ENCODE measurements at regions not wholly inside any gene's neighbourhood (a gene's known extent, or its start where the extent isn't known, plus 50 kb on each side); places are given as distances from the start of the nearest gene placed in this dataset.

DNA sequence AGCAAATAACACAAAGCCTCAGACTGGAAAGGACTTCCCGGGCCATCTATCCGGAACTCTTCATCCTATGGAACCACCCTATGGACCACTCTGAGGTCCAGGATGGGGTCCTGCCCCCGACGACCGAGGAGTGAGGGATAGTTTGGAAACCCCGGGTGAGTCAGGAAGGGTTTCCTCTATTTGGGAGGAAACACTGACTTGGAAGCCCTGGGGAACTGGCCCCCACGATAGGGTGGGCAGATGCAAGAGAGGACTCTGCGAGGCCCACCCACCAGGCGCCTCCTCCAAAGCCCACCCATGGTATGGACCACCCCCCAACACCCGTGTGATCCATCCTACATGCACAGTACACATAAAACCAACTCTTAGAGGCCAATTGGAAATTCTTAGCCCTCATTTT is 69.4 kb downstream of the CPN2 start:
- Histone ChIP-seq H3K4me1 (ENCODE audit: control insufficient read depth, insufficient read depth, low read length) (no peaks in the 10 kb centered on the region; the same call in 1 of the 2 replicates), H3K4me3 (ENCODE audit: low read depth, low read length) (no peak overlapping the region), H3K9me3 (ENCODE audit: control insufficient read depth, insufficient read depth, low read depth, low read length) (no peaks in the 10 kb centered on the region), H3K27ac (ENCODE audit: extremely low read depth, low read depth, low read length) (no peak overlapping the region), H3K36me3 (ENCODE audit: control insufficient read depth in 2 of 2, insufficient read depth in 1 of 2, low read length in 2 of 2) (no peaks in the 10 kb centered on the region)
- no peak for TF ChIP-seq OVOL3 (tag by site-specific recombination; IDR thresholded peaks at IDR 0.05)
- no peak for TF ChIP-seq ZNF747 (tag by site-specific recombination; IDR thresholded peaks at IDR 0.05)
- no peak for TF ChIP-seq ZNF549 (tag by site-specific recombination; IDR thresholded peaks at IDR 0.05)
- no peak for TF ChIP-seq ZNF433 (tag by site-specific recombination; IDR thresholded peaks at IDR 0.05; ENCODE audit: low read depth)
- ChIA-PET POLR2A (no interaction called here), CTCF (no interaction called here)

DNA sequence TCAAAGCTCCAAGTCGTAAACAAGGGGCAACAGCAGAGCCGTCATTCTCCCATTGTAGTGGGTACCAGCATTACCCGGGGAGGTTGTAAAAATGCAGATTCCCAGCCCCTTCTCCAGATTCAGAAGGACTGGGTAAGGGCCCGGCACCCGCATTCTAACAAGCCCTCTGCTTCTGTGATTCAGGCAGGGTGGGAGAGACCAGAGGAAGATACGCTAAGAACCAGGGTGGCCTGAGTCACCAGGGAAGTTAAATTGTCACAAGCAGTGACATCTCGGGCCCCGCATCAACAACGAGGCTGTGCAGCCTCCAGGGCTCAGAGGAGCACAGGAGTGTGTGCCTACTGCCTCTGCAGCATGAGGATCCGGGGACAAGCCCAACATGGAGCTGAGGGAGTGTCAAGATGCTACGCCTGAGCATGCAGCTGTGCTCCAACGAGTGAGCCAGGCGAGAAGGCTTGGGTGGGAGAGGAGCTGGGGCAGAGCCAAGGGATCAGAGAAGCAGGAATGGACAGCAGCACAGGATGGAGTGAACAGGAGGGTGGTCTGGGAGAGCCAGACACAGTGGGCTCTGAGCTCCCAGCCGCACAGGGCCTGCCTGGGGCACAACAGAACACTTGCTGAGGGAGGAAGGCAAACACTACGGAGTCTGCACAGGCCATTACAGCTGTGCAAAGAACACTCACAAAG is 68.5 kb downstream of the CPN2 start:
- Histone ChIP-seq H3K4me1 (ENCODE audit: control insufficient read depth, insufficient read depth, low read length) (no peaks in the 10 kb centered on the region; the same call in 1 of the 2 replicates), H3K9me3 (ENCODE audit: control insufficient read depth, insufficient read depth, low read depth, low read length) (no peaks in the 10 kb centered on the region), H3K4me3 (ENCODE audit: low read depth, low read length) (no peak overlapping the region), H3K27ac (ENCODE audit: extremely low read depth, low read depth, low read length) (no peak overlapping the region), H3K36me3 (ENCODE audit: control insufficient read depth in 2 of 2, insufficient read depth in 1 of 2, low read length in 2 of 2) (no peaks in the 10 kb centered on the region)
- ChIA-PET CTCF (no interaction called here), POLR2A (no interaction called here)
- TF ChIP-seq, protein P1, sequence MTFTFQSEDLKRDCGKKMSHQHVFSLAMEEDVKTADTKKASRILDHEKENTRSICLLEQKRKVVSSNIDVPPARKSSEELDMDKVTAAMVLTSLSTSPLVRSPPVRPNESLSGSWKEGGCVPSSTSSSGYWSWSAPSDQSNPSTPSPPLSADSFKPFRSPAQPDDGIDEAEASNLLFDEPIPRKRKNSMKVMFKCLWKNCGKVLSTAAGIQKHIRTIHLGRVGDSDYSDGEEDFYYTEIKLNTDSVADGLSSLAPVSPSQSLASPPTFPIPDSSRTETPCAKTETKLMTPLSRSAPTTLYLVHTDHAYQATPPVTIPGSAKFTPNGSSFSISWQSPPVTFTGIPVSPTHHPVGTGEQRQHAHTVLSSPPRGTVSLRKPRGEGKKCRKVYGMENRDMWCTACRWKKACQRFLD (tag by site-specific recombination; IDR thresholded peaks at IDR 0.05) = no peak
- TF ChIP-seq ZFP3 (tag by site-specific recombination; IDR thresholded peaks at IDR 0.05; ENCODE audit: low read depth) = no peak
- TF ChIP-seq, protein P2, sequence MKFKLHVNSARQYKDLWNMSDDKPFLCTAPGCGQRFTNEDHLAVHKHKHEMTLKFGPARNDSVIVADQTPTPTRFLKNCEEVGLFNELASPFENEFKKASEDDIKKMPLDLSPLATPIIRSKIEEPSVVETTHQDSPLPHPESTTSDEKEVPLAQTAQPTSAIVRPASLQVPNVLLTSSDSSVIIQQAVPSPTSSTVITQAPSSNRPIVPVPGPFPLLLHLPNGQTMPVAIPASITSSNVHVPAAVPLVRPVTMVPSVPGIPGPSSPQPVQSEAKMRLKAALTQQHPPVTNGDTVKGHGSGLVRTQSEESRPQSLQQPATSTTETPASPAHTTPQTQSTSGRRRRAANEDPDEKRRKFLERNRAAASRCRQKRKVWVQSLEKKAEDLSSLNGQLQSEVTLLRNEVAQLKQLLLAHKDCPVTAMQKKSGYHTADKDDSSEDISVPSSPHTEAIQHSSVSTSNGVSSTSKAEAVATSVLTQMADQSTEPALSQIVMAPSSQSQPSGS (tag by site-specific recombination; IDR thresholded peaks at IDR 0.05; ENCODE audit: low read depth) = no peak

DNA sequence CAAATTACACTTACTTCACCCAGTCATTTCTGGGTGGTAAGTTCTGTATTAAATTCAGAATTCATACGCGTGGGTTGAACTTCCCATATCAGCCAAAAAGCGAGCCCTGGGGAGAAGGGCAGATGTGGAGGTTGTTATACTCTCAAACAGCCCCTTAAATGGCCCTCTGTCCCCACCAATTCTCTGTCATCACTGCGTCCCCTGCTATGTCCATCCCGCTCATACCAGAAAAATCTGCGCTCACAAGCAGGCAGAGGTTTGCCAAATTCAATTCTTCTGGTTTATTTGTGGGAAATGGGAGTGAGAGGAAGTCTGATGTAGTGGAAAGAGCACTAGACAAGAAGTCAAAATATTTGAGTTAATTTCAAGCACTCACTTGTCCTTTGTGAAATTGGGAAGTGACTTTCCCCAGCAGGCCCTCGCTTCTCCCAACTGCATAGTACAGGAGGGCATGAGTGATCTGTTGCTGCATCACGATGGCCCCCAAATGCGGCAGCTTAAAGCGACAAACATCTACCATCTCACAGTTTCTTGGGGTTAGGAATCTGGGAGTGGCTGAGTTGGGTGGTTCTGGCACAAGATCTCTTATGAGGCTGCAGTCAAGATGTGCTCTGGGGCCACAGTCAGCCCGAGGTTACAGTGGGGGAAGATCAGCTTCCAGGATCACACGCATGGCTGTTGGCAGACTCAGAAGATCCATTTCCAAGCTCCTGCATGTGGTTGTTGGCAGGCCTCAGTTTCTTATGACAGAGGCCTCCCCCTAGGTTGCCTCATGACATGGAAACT is 67.7 kb downstream of the CPN2 start:
- no peak for TF ChIP-seq ZNF37A (tag by site-specific recombination; IDR thresholded peaks at IDR 0.05)
- TF ChIP-seq, protein P3, sequence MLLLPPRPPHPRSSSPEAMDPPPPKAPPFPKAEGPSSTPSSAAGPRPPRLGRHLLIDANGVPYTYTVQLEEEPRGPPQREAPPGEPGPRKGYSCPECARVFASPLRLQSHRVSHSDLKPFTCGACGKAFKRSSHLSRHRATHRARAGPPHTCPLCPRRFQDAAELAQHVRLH (tag by site-specific recombination; IDR thresholded peaks at IDR 0.05) = no peak
- TF ChIP-seq YY1 (tag by site-specific recombination; IDR thresholded peaks at IDR 0.05) = no peak
- ChIA-PET CTCF (no interaction called here), POLR2A (no interaction called here)
- H3K36me3 ChIP-seq (ENCODE audit: control insufficient read depth in 2 of 2, insufficient read depth in 1 of 2, low read length in 2 of 2) = no peaks in the 10 kb centered on the region
- H3K4me3 ChIP-seq (ENCODE audit: low read depth, low read length) = no peak overlapping the region
- H3K27ac ChIP-seq (ENCODE audit: extremely low read depth, low read depth, low read length) = no peak overlapping the region
- no peaks in the 10 kb centered on the region for H3K9me3 ChIP-seq (ENCODE audit: control insufficient read depth, insufficient read depth, low read depth, low read length)
- no peaks in the 10 kb centered on the region for H3K4me1 ChIP-seq (ENCODE audit: control insufficient read depth, insufficient read depth, low read length)

DNA sequence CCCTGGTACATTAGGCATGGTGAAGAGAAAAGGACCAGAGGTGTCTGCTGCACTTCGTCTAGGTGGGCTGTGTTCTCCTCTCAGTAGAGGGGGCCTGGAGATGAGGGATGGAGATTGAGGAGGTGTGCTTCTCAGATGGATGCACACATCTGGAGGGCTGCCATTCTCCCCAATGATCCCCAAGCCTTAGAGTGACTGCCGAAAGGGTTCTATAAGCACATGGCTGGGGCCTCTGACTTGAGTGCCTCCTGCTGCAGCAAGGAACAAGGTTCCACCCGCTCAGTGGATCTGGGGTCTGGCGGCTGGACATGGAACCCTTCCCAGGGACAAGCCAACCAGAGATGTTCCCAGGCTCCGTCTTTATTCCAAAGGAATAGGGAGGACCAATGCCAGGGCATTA is 66.8 kb downstream of the CPN2 start:
- ChIA-PET CTCF (interaction anchor here (0.8 kb wide), 1 partner anchor 12 kb away, joined by 5 read pairs; no protein-coding TSS in a partner anchor), POLR2A (no interaction called here)
- Histone ChIP-seq H3K4me1 (ENCODE audit: control insufficient read depth, insufficient read depth, low read length) (no peaks in the 10 kb centered on the region), H3K36me3 (ENCODE audit: control insufficient read depth in 2 of 2, insufficient read depth in 1 of 2, low read length in 2 of 2) (no peaks in the 10 kb centered on the region), H3K27ac (ENCODE audit: extremely low read depth, low read depth, low read length) (no peak overlapping the region), H3K4me3 (ENCODE audit: low read depth, low read length) (no peak overlapping the region), H3K9me3 (ENCODE audit: control insufficient read depth, insufficient read depth, low read depth, low read length) (no peaks in the 10 kb centered on the region)
- no peak for TF ChIP-seq MEIS1 (CRISPR knock-in tag; IDR thresholded peaks at IDR 0.05; ENCODE audit: borderline replicate concordance)
- TF ChIP-seq, protein P1 (tag by site-specific recombination; IDR thresholded peaks at IDR 0.05) = no peak
- TF ChIP-seq, protein P4, sequence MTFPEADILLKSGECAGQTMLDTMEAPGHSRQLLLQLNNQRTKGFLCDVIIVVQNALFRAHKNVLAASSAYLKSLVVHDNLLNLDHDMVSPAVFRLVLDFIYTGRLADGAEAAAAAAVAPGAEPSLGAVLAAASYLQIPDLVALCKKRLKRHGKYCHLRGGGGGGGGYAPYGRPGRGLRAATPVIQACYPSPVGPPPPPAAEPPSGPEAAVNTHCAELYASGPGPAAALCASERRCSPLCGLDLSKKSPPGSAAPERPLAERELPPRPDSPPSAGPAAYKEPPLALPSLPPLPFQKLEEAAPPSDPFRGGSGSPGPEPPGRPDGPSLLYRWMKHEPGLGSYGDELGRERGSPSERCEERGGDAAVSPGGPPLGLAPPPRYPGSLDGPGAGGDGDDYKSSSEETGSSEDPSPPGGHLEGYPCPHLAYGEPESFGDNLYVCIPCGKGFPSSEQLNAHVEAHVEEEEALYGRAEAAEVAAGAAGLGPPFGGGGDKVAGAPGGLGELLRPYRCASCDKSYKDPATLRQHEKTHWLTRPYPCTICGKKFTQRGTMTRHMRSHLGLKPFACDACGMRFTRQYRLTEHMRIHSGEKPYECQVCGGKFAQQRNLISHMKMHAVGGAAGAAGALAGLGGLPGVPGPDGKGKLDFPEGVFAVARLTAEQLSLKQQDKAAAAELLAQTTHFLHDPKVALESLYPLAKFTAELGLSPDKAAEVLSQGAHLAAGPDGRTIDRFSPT (tag by site-specific recombination; IDR thresholded peaks at IDR 0.05) = no peak
- no peak for TF ChIP-seq KLF16 (tag by site-specific recombination; IDR thresholded peaks at IDR 0.05)
- TF ChIP-seq ZNF560 (tag by site-specific recombination; IDR thresholded peaks at IDR 0.05; ENCODE audit: borderline replicate concordance) = no peak
- TF ChIP-seq ZNF654 (tag by site-specific recombination; IDR thresholded peaks at IDR 0.05; ENCODE audit: low read depth) = no peak
- no peak for TF ChIP-seq ZNF473 (tag by site-specific recombination; IDR thresholded peaks at IDR 0.05)
- no peak for TF ChIP-seq ZNF133 (tag by site-specific recombination; IDR thresholded peaks at IDR 0.05)
- no peak for TF ChIP-seq ZNF354C (tag by site-specific recombination; IDR thresholded peaks at IDR 0.05; ENCODE audit: borderline replicate concordance, low read depth)
- TF ChIP-seq, protein P5, sequence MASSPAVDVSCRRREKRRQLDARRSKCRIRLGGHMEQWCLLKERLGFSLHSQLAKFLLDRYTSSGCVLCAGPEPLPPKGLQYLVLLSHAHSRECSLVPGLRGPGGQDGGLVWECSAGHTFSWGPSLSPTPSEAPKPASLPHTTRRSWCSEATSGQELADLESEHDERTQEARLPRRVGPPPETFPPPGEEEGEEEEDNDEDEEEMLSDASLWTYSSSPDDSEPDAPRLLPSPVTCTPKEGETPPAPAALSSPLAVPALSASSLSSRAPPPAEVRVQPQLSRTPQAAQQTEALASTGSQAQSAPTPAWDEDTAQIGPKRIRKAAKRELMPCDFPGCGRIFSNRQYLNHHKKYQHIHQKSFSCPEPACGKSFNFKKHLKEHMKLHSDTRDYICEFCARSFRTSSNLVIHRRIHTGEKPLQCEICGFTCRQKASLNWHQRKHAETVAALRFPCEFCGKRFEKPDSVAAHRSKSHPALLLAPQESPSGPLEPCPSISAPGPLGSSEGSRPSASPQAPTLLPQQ (tag by site-specific recombination; IDR thresholded peaks at IDR 0.05) = no peak
